DND-41 (cell line): ENCODE measurements at regions not wholly inside any gene's neighbourhood (a gene's known extent, or its start where the extent isn't known, plus 50 kb on each side); places are given as distances from the start of the nearest gene placed in this dataset.

Source experiments
- ATAC-seq: fragments of 200-7000 bp; cut with Tn5 transposase; 3 replicates; pipeline ENCODE4 v1.9.1; 2021; ENCODE audit warnings: low read depth; ENCODE audit not compliant: insufficient read depth
- DNase-seq: peaks from one replicate; pipeline ENCODE4 v3.0.0-alpha.2; 2020
- H2AFZ ChIP-seq: 2 replicates; pipeline ENCODE4 v1.6.0; 2012; ENCODE audit warnings: low read depth, low read length
- H3K27ac ChIP-seq: 2 replicates; pipeline ENCODE4 v1.5.1; 2012; ENCODE audit warnings: low read length, inconsistent platforms
- H3K27me3 ChIP-seq: fragments of 200-600 bp; sonication (generic); 2 replicates; pipeline ENCODE4 v1.6.0; 2012; ENCODE audit warnings: low read length, mild to moderate bottlenecking, inconsistent platforms; ENCODE audit not compliant: insufficient read depth, poor library complexity
- H3K36me3 ChIP-seq: 2 replicates; pipeline ENCODE4 v1.5.1; 2012; ENCODE audit warnings: low read length, inconsistent platforms; ENCODE audit not compliant: insufficient read depth
- H3K4me1 ChIP-seq: 2 replicates; pipeline ENCODE4 v1.5.1; 2012; ENCODE audit warnings: mild to moderate bottlenecking, low read length; ENCODE audit not compliant: insufficient read depth
- H3K4me2 ChIP-seq: 2 replicates; pipeline ENCODE4 v1.6.0; 2012; ENCODE audit warnings: mild to moderate bottlenecking, moderate library complexity, low read length, inconsistent platforms; ENCODE audit not compliant: insufficient read depth
- H3K4me3 ChIP-seq, 2 experiments: fragments of 200-600 bp in 1 of 2; shearing (Covaris generic) in 1 of 2; 2 replicates each; pipeline ENCODE4 v1.5.1; 2012 to 2016; ENCODE audit warnings: inconsistent platforms in 2 of 2, low read length in 2 of 2, mild to moderate bottlenecking in 2 of 2, low read depth in 1 of 2, moderate library complexity in 1 of 2
- H3K79me2 ChIP-seq: 2 replicates; pipeline ENCODE4 v1.6.0; 2012; ENCODE audit warnings: low read length, inconsistent platforms; ENCODE audit not compliant: insufficient read depth
- H3K9ac ChIP-seq: 2 replicates; pipeline ENCODE4 v1.6.0; 2012; ENCODE audit warnings: low read depth, mild to moderate bottlenecking, inconsistent platforms, low read length, moderate library complexity
- H3K9me3 ChIP-seq: 2 replicates; pipeline ENCODE4 v1.5.1; 2012; ENCODE audit warnings: low read length, moderate library complexity, mild to moderate bottlenecking, inconsistent platforms; ENCODE audit not compliant: insufficient read depth, severe bottlenecking
- H4K20me1 ChIP-seq: 2 replicates; pipeline ENCODE4 v1.6.0; 2012; ENCODE audit warnings: low read length; ENCODE audit not compliant: insufficient read depth
- CTCF ChIP-seq: IDR thresholded peaks from 2 replicates; pipeline ENCODE4 v1.5.1; 2012; ENCODE audit warnings: borderline replicate concordance, low read length, moderate library complexity, mild to moderate bottlenecking; ENCODE audit not compliant: poor library complexity, severe bottlenecking; ENCODE audit errors: extremely low read depth
- EZH2 ChIP-seq: IDR thresholded peaks from 3 replicates; pipeline ENCODE4 v1.6.1; 2012; ENCODE audit warnings: borderline replicate concordance, low read depth, mild to moderate bottlenecking, moderate library complexity, low read length, inconsistent platforms; ENCODE audit not compliant: severe bottlenecking

- Histone ChIP-seq H3K9ac (no peak overlapping the region), H4K20me1 (no peaks in the 10 kb centered on the region), H2AFZ (no peak overlapping the region), H3K36me3 (no peaks in the 10 kb centered on the region), H3K9me3 (peaks cover 3% of the 10 kb centered on the region), H3K4me2 (no peak overlapping the region), H3K4me3 (no peak overlapping the region), H3K27ac (no peak overlapping the region), H3K4me1 (peaks cover 21% of the 10 kb centered on the region), H3K79me2 (no peaks in the 10 kb centered on the region), H3K27me3 (no peaks in the 10 kb centered on the region)
- no peak for TF ChIP-seq EZH2
- TF ChIP-seq CTCF = no peak
- ATAC-seq (no peak), DNase-seq (no peak)
These were observed 320.1 kb downstream of the PTTG2 start for GRCh38 chr4:38280323-38280706.

- TF ChIP-seq CTCF (no peak), EZH2 (no peak)
- no peaks in the 10 kb centered on the region for H3K79me2 ChIP-seq
- no peaks in the 10 kb centered on the region for H4K20me1 ChIP-seq
- no peak overlapping the region for H3K4me3 ChIP-seq
- no peak overlapping the region for H3K9ac ChIP-seq
- no peaks in the 10 kb centered on the region for H3K27me3 ChIP-seq
- DNase-seq = no peak
- no peaks in the 10 kb centered on the region for H3K36me3 ChIP-seq
- ATAC-seq = no peak
- H2AFZ ChIP-seq = no peak overlapping the region
- H3K27ac ChIP-seq = no peak overlapping the region
- H3K4me2 ChIP-seq = no peak overlapping the region
- peaks cover 23% of the 10 kb centered on the region for H3K4me1 ChIP-seq
- H3K9me3 ChIP-seq = peaks cover 3% of the 10 kb centered on the region
These were observed 321.3 kb downstream of the PTTG2 start for GRCh38 chr4:38281371-38282071.

GRCh38 chr4:38283724-38284123 lies 323.5 kb downstream of the PTTG2 start:
- Histone ChIP-seq H2AFZ (peak overlapping the region; percentile 53), H3K27me3 (no peaks in the 10 kb centered on the region), H3K4me3 (no peak overlapping the region), H3K27ac (peak overlapping the region; percentile 57), H3K4me2 (no peak overlapping the region; the same call in 1 of the 2 replicates), H4K20me1 (no peaks in the 10 kb centered on the region), H3K9me3 (no peaks in the 10 kb centered on the region), H3K9ac (no peak overlapping the region), H3K79me2 (no peaks in the 10 kb centered on the region), H3K4me1 (peaks cover 23% of the 10 kb centered on the region), H3K36me3 (no peaks in the 10 kb centered on the region)
- TF ChIP-seq EZH2 = no peak
- TF ChIP-seq CTCF = no peak
- DNase-seq = no peak
- peak; percentile 58; the same call in 1 of the 3 replicates for ATAC-seq
